ENCODE measurements at regions not wholly inside any gene's neighbourhood (a gene's known extent, or its start where the extent isn't known, plus 50 kb on each side); places are given as distances from the start of the nearest gene placed in this dataset.

DNA sequence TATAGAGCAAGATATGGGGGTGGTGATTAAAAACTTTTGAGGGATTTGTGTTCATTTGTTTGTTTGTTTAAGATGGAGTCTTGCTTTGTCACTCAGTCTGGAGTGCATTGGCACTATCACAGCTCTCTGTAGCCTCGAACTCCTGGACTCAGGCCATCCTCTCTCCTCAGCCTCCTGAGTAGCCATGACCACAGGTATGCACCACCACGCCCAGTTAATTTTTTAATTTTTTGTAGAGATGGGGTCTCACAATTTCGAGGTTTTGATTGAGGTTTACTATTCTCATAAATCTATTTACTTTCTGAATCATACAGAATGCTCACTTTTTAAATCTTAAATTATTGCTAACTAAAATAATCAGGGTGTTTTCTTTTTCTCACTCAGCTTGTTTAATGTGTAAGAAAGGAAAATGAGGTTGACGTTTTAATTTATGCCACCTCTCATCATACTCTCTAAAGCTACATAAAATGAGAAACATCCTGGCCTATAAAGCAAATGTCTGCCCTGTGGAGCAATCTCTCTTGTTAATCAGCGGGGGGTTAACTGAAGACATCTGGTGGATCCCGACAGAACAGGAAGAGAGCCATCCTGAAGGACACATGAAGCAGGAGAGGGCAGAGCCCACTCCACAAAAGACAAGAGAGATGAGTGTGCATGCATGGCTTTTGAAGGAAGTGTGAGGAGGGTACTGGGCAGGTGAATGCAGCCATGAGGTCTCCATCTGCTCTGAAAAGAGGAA is 589.1 kb upstream of the SLC8A1 start:
- Histone ChIP-seq H3K4me1 (no peaks in the 10 kb centered on the region), H3K36me3 (no peaks in the 10 kb centered on the region), H3K27me3 (ENCODE audit: low read depth) (no peaks in the 10 kb centered on the region), H3K27ac (replicated peaks) (no peak overlapping the region), H3K4me3 (no peak overlapping the region), H3K9me3 (replicated peaks) (no peaks in the 10 kb centered on the region)
- intact Hi-C loops (cut with micrococcal nuclease) = no loop called here
- TF ChIP-seq, protein P1, sequence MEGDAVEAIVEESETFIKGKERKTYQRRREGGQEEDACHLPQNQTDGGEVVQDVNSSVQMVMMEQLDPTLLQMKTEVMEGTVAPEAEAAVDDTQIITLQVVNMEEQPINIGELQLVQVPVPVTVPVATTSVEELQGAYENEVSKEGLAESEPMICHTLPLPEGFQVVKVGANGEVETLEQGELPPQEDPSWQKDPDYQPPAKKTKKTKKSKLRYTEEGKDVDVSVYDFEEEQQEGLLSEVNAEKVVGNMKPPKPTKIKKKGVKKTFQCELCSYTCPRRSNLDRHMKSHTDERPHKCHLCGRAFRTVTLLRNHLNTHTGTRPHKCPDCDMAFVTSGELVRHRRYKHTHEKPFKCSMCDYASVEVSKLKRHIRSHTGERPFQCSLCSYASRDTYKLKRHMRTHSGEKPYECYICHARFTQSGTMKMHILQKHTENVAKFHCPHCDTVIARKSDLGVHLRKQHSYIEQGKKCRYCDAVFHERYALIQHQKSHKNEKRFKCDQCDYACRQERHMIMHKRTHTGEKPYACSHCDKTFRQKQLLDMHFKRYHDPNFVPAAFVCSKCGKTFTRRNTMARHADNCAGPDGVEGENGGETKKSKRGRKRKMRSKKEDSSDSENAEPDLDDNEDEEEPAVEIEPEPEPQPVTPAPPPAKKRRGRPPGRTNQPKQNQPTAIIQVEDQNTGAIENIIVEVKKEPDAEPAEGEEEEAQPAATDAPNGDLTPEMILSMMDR (IDR thresholded peaks at IDR 0.05; ENCODE audit: borderline replicate concordance) = no peak
- no peak for DNase-seq

DNA sequence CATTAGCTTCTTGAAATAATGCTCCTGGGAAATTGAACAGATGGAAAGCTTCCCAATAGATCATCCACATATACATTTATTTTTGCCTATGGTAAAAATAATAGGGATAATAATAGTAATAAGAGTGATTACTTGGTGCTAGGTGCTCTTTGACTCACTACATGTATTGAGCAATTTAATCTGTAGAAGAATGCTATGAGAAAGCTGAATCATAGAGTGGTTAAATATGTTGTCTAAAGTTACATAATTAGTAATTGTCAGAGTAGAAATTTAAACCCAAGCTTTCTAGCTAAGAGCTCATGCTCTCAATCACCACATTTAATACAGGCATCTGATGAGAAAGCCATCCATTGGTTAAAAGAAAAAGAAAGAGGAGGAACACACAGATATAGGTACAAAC is 590.5 kb upstream of the SLC8A1 start:
- DNase-seq = no peak
- H3K4me3 ChIP-seq = no peak overlapping the region
- no peaks in the 10 kb centered on the region for H3K36me3 ChIP-seq
- TF ChIP-seq, protein P1 (IDR thresholded peaks at IDR 0.05; ENCODE audit: borderline replicate concordance) = no peak
- H3K27me3 ChIP-seq (ENCODE audit: low read depth) = no peaks in the 10 kb centered on the region
- H3K9me3 ChIP-seq (replicated peaks) = no peaks in the 10 kb centered on the region
- no peaks in the 10 kb centered on the region for H3K4me1 ChIP-seq
- intact Hi-C loops (cut with micrococcal nuclease) = no loop called here
- no peak overlapping the region for H3K27ac ChIP-seq (replicated peaks)

DNA sequence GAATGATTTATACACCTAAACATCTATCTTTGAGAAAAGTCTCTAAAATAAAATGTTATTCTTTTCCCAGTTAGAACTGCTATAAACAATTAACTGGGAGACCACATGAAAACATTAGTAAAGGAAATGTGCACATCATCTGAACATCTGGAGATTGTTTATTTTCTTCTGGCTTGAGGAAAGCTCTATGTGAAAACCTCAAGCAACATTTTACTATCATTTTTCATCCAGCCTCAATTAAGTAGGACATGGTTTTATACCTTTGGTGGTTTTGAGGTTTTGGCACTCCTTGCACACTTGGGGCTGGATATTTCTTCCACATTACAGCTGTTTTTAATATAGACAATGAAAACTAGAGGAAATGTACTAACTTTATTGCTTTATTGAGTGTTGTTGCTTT is 609.5 kb upstream of the SLC8A1 start:
- no peak for DNase-seq
- Histone ChIP-seq H3K36me3 (no peaks in the 10 kb centered on the region), H3K9me3 (replicated peaks) (peaks cover 8% of the 10 kb centered on the region), H3K4me3 (no peak overlapping the region), H3K27me3 (ENCODE audit: low read depth) (no peaks in the 10 kb centered on the region), H3K27ac (replicated peaks) (no peak overlapping the region), H3K4me1 (no peaks in the 10 kb centered on the region)
- intact Hi-C loops (cut with micrococcal nuclease) = no loop called here
- TF ChIP-seq, protein P1 (IDR thresholded peaks at IDR 0.05; ENCODE audit: borderline replicate concordance) = no peak

DNA sequence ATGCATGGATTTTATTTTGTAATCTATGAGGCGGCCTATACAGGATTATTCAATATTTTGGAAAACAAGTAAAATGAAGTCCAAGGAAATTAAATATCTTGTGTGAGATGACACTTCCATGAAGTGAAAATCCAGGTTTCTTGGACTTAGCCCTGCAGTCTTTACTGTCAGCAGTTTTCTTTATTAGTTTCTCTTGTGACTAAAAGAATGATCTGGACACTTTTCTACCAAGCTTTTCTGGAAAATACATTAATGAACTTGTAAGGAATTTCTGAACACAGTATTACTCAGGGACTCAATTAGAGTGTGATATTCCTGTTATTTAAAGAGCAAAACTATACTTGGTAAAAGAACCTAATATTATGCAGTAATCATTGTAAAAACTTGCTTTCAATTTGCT is 610.4 kb upstream of the SLC8A1 start:
- intact Hi-C loops (cut with micrococcal nuclease) = no loop called here
- TF ChIP-seq, protein P1 (IDR thresholded peaks at IDR 0.05; ENCODE audit: borderline replicate concordance) = no peak
- Histone ChIP-seq H3K4me3 (no peak overlapping the region), H3K27me3 (ENCODE audit: low read depth) (no peaks in the 10 kb centered on the region), H3K27ac (replicated peaks) (no peak overlapping the region), H3K4me1 (no peaks in the 10 kb centered on the region), H3K36me3 (no peaks in the 10 kb centered on the region), H3K9me3 (replicated peaks) (peaks cover 8% of the 10 kb centered on the region)
- no peak for DNase-seq

DNA sequence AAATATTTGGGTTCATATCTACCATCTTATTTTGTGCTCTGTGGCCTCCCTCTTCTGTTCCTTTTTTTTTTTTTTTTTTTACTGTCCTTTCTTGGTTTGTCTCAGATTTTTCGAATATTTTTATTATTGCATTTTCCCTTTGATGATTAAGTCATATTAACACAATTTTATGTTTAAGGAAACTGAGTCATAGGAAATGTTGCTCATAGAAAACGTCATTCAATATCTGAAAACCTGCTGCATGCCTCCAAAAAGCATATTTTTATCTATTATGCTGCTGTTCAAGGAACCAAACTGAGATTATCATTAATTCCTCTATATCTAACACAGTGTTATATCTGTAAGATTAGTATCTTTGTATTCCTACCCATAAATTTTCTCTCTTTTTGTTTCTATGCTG is 614.3 kb upstream of the SLC8A1 start:
- Histone ChIP-seq H3K4me3 (no peak overlapping the region), H3K27me3 (ENCODE audit: low read depth) (no peaks in the 10 kb centered on the region), H3K9me3 (replicated peaks) (no peaks in the 10 kb centered on the region), H3K27ac (replicated peaks) (no peak overlapping the region), H3K4me1 (no peaks in the 10 kb centered on the region), H3K36me3 (no peaks in the 10 kb centered on the region)
- intact Hi-C loops (cut with micrococcal nuclease) = no loop called here
- no peak for DNase-seq
- TF ChIP-seq, protein P1 (IDR thresholded peaks at IDR 0.05; ENCODE audit: borderline replicate concordance) = no peak

All from left ventricle myocardium inferior (tissue), 1 donor.